ENCODE measurements at regions not wholly inside any gene's neighbourhood (a gene's known extent, or its start where the extent isn't known, plus 50 kb on each side); places are given as distances from the start of the nearest gene placed in this dataset.

GRCh38 chr17:70241071-70241470 lies 71.7 kb downstream of the KCNJ2 start:
- Histone ChIP-seq H3K27me3 (ENCODE audit: control insufficient read depth, insufficient read depth, low read length) (no peaks in the 10 kb centered on the region), H3K36me3 (ENCODE audit: control insufficient read depth, insufficient read depth, low read length) (no peaks in the 10 kb centered on the region), H3K4me3 (ENCODE audit: low read depth, low read length) (no peak overlapping the region)
- DNase-seq (ENCODE audit: low read depth), result no peak
- TF ChIP-seq CTCF (IDR thresholded peaks at IDR 0.05; ENCODE audit: insufficient read depth, low read length, poor library complexity, severe bottlenecking), result no peak

- H3K4me3 ChIP-seq (ENCODE audit: low read depth, low read length), result no peak overlapping the region
- no peaks in the 10 kb centered on the region for H3K27me3 ChIP-seq (ENCODE audit: control insufficient read depth, insufficient read depth, low read length)
- TF ChIP-seq CTCF (IDR thresholded peaks at IDR 0.05; ENCODE audit: insufficient read depth, low read length, poor library complexity, severe bottlenecking), result no peak
- no peaks in the 10 kb centered on the region for H3K36me3 ChIP-seq (ENCODE audit: control insufficient read depth, insufficient read depth, low read length)
- no peak for DNase-seq (ENCODE audit: low read depth)
Observed at GRCh38 chr17:70242781-70243437, 73.6 kb downstream of the KCNJ2 start.

GRCh38 chr17:70251706-70252105 lies 82.4 kb downstream of the KCNJ2 start:
- Histone ChIP-seq H3K4me3 (ENCODE audit: low read depth, low read length) (no peak overlapping the region), H3K27me3 (ENCODE audit: control insufficient read depth, insufficient read depth, low read length) (no peaks in the 10 kb centered on the region), H3K36me3 (ENCODE audit: control insufficient read depth, insufficient read depth, low read length) (no peaks in the 10 kb centered on the region)
- no peak for TF ChIP-seq CTCF (IDR thresholded peaks at IDR 0.05; ENCODE audit: insufficient read depth, low read length, poor library complexity, severe bottlenecking)
- no peak for DNase-seq (ENCODE audit: low read depth)

- Histone ChIP-seq H3K36me3 (ENCODE audit: control insufficient read depth, insufficient read depth, low read length) (no peaks in the 10 kb centered on the region), H3K27me3 (ENCODE audit: control insufficient read depth, insufficient read depth, low read length) (no peaks in the 10 kb centered on the region), H3K4me3 (ENCODE audit: low read depth, low read length) (no peak overlapping the region)
- no peak for TF ChIP-seq CTCF (IDR thresholded peaks at IDR 0.05; ENCODE audit: insufficient read depth, low read length, poor library complexity, severe bottlenecking)
- DNase-seq (ENCODE audit: low read depth), result no peak
Observed at GRCh38 chr17:70254735-70255460, 85.6 kb downstream of the KCNJ2 start.

GRCh38 chr17:70256751-70257150 lies 87.4 kb downstream of the KCNJ2 start:
- TF ChIP-seq CTCF (IDR thresholded peaks at IDR 0.05; ENCODE audit: insufficient read depth, low read length, poor library complexity, severe bottlenecking), result no peak
- DNase-seq (ENCODE audit: low read depth), result no peak
- H3K27me3 ChIP-seq (ENCODE audit: control insufficient read depth, insufficient read depth, low read length), result no peaks in the 10 kb centered on the region
- H3K4me3 ChIP-seq (ENCODE audit: low read depth, low read length), result no peak overlapping the region
- H3K36me3 ChIP-seq (ENCODE audit: control insufficient read depth, insufficient read depth, low read length), result no peaks in the 10 kb centered on the region
